SU-DHL-6 (cell line): ENCODE measurements at regions not wholly inside any gene's neighbourhood (a gene's known extent, or its start where the extent isn't known, plus 50 kb on each side); places are given as distances from the start of the nearest gene placed in this dataset.

Source experiments
- H2AFZ ChIP-seq: fragments of 200-600 bp; sonication (generic); 2 replicates; pipeline ENCODE4 v1.6.1; 2014; ENCODE audit warnings: low read depth, mild to moderate bottlenecking, moderate library complexity, mixed read lengths, antibody characterized with exemption, low read length; ENCODE audit not compliant: severe bottlenecking
- H3F3A ChIP-seq: fragments of 200-600 bp; shearing (Covaris generic); 2 replicates; pipeline ENCODE4 v1.6.0; 2016; ENCODE audit warnings: antibody characterized with exemption, mild to moderate bottlenecking; ENCODE audit not compliant: insufficient read depth
- H3K27ac ChIP-seq: fragments of 200-600 bp; sonication (generic); 2 replicates; pipeline ENCODE4 v1.5.1; 2016; ENCODE audit warnings: low read depth, mild to moderate bottlenecking, low read length, moderate library complexity, mixed read lengths
- H3K27me3 ChIP-seq: fragments of 200-600 bp; sonication (generic), shearing (Covaris generic); 2 replicates; pipeline ENCODE4 v1.6.0; 2014; ENCODE audit warnings: mild to moderate bottlenecking, low read length
- H3K36me3 ChIP-seq: fragments of 200-600 bp; sonication (generic); 2 replicates; pipeline ENCODE4 v1.6.1; 2014; ENCODE audit warnings: mild to moderate bottlenecking, low read length, mixed read lengths
- H3K4me2 ChIP-seq: fragments of 300-600, 200-600 bp; shearing (Covaris generic), sonication (generic); 2 replicates; pipeline ENCODE4 v1.6.0; 2014; ENCODE audit warnings: low read length, low read depth, mild to moderate bottlenecking; ENCODE audit not compliant: poor library complexity, severe bottlenecking
- H3K4me3 ChIP-seq: fragments of 200-600 bp; sonication (generic); 2 replicates; pipeline ENCODE4 v1.5.1; 2014; ENCODE audit warnings: antibody characterized with exemption, low read length, mild to moderate bottlenecking, mixed read lengths; ENCODE audit not compliant: insufficient read depth, poor library complexity, severe bottlenecking
- H3K79me2 ChIP-seq: fragments of 200-600 bp; sonication (generic); 2 replicates; pipeline ENCODE4 v1.6.1; 2014; ENCODE audit warnings: mild to moderate bottlenecking, low read length, moderate library complexity; ENCODE audit not compliant: insufficient read depth
- H3K9ac ChIP-seq: fragments of 200-600 bp; sonication (generic); 2 replicates; pipeline ENCODE4 v1.7.0; 2014; ENCODE audit warnings: mild to moderate bottlenecking, low read length
- H3K9me2 ChIP-seq: fragments of 200-600 bp; sonication (generic); replicated peaks from 2 replicates; pipeline ENCODE4 v1.6.1; 2014; ENCODE audit warnings: low read length; ENCODE audit not compliant: insufficient read depth
- H3K9me3 ChIP-seq: fragments of 200-600 bp; sonication (generic); 2 replicates; pipeline ENCODE4 v1.6.1; 2014; ENCODE audit warnings: low read length, mixed read lengths; ENCODE audit not compliant: insufficient read depth
- H4K20me1 ChIP-seq: fragments of 200-600 bp; sonication (generic); 2 replicates; pipeline ENCODE4 v1.6.1; 2014; ENCODE audit warnings: low read depth, mild to moderate bottlenecking, antibody characterized with exemption, low read length, moderate library complexity, mixed read lengths
- EZH2phosphoT487 ChIP-seq: fragments of 200-600 bp; sonication (generic), shearing (Covaris generic); conservative IDR thresholded peaks from 2 replicates; pipeline ENCODE4 v1.6.1; 2018; ENCODE audit warnings: mild to moderate bottlenecking, antibody characterized with exemption, low read length, moderate library complexity, mixed read lengths
- TF ChIP-seq, protein P1 (sequence below): fragments of 200-600 bp; sonication (generic); IDR thresholded peaks from one replicate; pipeline ENCODE4 v1.5.1; 2017; ENCODE audit warnings: antibody characterized with exemption, mild to moderate bottlenecking, low read length, moderate library complexity; ENCODE audit not compliant: insufficient read depth, poor library complexity, severe bottlenecking

- Histone ChIP-seq H3K27me3 (no peaks in the 10 kb centered on the region), H3K36me3 (no peaks in the 10 kb centered on the region), H4K20me1 (no peaks in the 10 kb centered on the region), H3K9me3 (no peaks in the 10 kb centered on the region), H3K4me2 (no peak overlapping the region), H3K4me3 (no peak overlapping the region), H3K9me2 (no peaks in the 10 kb centered on the region), H3K9ac (no peak overlapping the region), H2AFZ (no peak overlapping the region), H3K27ac (no peak overlapping the region), H3K79me2 (no peaks in the 10 kb centered on the region), H3F3A (no peaks in the 10 kb centered on the region)
- TF ChIP-seq, protein P1, sequence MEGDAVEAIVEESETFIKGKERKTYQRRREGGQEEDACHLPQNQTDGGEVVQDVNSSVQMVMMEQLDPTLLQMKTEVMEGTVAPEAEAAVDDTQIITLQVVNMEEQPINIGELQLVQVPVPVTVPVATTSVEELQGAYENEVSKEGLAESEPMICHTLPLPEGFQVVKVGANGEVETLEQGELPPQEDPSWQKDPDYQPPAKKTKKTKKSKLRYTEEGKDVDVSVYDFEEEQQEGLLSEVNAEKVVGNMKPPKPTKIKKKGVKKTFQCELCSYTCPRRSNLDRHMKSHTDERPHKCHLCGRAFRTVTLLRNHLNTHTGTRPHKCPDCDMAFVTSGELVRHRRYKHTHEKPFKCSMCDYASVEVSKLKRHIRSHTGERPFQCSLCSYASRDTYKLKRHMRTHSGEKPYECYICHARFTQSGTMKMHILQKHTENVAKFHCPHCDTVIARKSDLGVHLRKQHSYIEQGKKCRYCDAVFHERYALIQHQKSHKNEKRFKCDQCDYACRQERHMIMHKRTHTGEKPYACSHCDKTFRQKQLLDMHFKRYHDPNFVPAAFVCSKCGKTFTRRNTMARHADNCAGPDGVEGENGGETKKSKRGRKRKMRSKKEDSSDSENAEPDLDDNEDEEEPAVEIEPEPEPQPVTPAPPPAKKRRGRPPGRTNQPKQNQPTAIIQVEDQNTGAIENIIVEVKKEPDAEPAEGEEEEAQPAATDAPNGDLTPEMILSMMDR: no peak
- TF ChIP-seq EZH2phosphoT487: no peak
Observed at GRCh38 chr1:98437011-98437410, 224.5 kb upstream of the SNX7 start.

GRCh38 chr1:98429965-98430443 is 231.5 kb upstream of the SNX7 start:
- H3K79me2 ChIP-seq: no peaks in the 10 kb centered on the region
- H3F3A ChIP-seq: no peaks in the 10 kb centered on the region
- H3K36me3 ChIP-seq: no peaks in the 10 kb centered on the region
- no peak overlapping the region for H2AFZ ChIP-seq
- H3K4me3 ChIP-seq: no peak overlapping the region
- H3K9me2 ChIP-seq: no peaks in the 10 kb centered on the region
- TF ChIP-seq, protein P1: no peak
- TF ChIP-seq EZH2phosphoT487: no peak
- no peak overlapping the region for H3K27ac ChIP-seq
- H3K4me2 ChIP-seq: no peak overlapping the region
- no peaks in the 10 kb centered on the region for H3K9me3 ChIP-seq
- no peaks in the 10 kb centered on the region for H3K27me3 ChIP-seq
- H3K9ac ChIP-seq: no peak overlapping the region
- no peaks in the 10 kb centered on the region for H4K20me1 ChIP-seq

- Histone ChIP-seq H3K9me3 (no peaks in the 10 kb centered on the region), H3K9ac (no peak overlapping the region), H3K4me3 (no peak overlapping the region), H4K20me1 (no peaks in the 10 kb centered on the region), H2AFZ (no peak overlapping the region), H3K36me3 (no peaks in the 10 kb centered on the region), H3F3A (no peaks in the 10 kb centered on the region), H3K9me2 (no peaks in the 10 kb centered on the region), H3K27me3 (no peaks in the 10 kb centered on the region), H3K79me2 (no peaks in the 10 kb centered on the region), H3K27ac (no peak overlapping the region), H3K4me2 (no peak overlapping the region)
- TF ChIP-seq, protein P1: no peak
- TF ChIP-seq EZH2phosphoT487: no peak
Observed at GRCh38 chr1:98428864-98429263, 232.7 kb upstream of the SNX7 start.

DNA sequence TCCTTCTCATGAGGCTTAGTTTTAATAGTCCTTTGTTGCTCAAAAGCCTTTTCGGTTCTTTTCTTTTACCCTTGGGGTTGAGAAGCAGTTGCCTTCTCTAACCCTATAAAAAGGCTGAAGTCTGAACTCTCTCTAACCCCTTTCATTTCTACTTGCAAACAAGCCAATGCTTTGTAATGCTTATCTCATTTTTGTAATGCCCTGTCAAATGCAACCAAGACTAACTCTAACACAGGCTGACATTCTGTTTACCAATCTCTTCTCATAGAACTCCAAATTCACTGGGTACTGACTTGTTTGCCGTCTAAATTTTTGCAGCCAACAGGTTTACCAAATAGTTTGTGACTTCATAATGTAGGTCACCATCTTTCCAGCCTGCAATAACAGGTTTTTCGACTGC is 233.9 kb upstream of the SNX7 start:
- H3K4me2 ChIP-seq: no peak overlapping the region
- no peak overlapping the region for H2AFZ ChIP-seq
- no peaks in the 10 kb centered on the region for H4K20me1 ChIP-seq
- TF ChIP-seq EZH2phosphoT487: no peak
- TF ChIP-seq, protein P1: no peak
- no peak overlapping the region for H3K27ac ChIP-seq
- H3K4me3 ChIP-seq: no peak overlapping the region
- H3K27me3 ChIP-seq: no peaks in the 10 kb centered on the region
- no peaks in the 10 kb centered on the region for H3K9me2 ChIP-seq
- no peaks in the 10 kb centered on the region for H3F3A ChIP-seq
- no peaks in the 10 kb centered on the region for H3K9me3 ChIP-seq
- H3K9ac ChIP-seq: no peak overlapping the region
- H3K79me2 ChIP-seq: no peaks in the 10 kb centered on the region
- no peaks in the 10 kb centered on the region for H3K36me3 ChIP-seq
